ENCODE measurements at regions not wholly inside any gene's neighbourhood (a gene's known extent, or its start where the extent isn't known, plus 50 kb on each side); places are given as distances from the start of the nearest gene placed in this dataset.

DNA sequence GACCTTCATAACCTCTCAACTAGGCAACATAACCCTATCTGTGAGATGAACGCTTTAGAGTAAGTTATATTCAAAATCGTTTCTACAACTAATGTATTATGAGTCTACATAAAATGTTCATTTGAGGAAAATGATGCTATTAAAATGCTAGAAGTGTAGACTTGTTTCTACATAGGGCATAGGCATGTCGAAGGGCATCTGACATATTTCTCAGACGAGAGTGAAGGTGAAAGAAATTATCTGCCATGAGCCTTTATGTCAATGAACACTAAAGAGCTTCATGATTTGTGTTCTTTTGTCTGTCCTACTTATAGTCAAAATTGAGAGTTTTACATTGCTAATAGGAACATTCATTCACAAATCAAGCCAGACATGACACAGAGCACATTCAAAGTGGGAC lies 811.8 kb downstream of the RAB28 start:
- no peaks in the 10 kb centered on the region for H3K36me3 ChIP-seq (ENCODE audit: control insufficient read depth, insufficient read depth, low read length)
- ChIA-PET CTCF (no interaction called here), POLR2A (no interaction called here)
- no TSS peak for BruUV-seq (replicated peaks)
- no peaks in the 10 kb centered on the region for H3K4me1 Mint-ChIP-seq (ENCODE audit: low read depth, unreplicated experiment)
- no peak overlapping the region for H3K27ac Mint-ChIP-seq (ENCODE audit: unreplicated experiment)
- no peak for DNase-seq
- no peaks in the 10 kb centered on the region for H3K27me3 ChIP-seq (replicated peaks; ENCODE audit: control insufficient read depth, insufficient read depth, low read length)
- H3K4me3 ChIP-seq (ENCODE audit: low read depth, low read length), result no peak overlapping the region
- intact Hi-C loops (cut with micrococcal nuclease; ENCODE audit: unreplicated experiment), result no loop called here
- H3K4me3 Mint-ChIP-seq (ENCODE audit: unreplicated experiment), result no peak overlapping the region
- H3K9me3 Mint-ChIP-seq (ENCODE audit: unreplicated experiment), result no peaks in the 10 kb centered on the region
- no peaks in the 10 kb centered on the region for H3K36me3 Mint-ChIP-seq (ENCODE audit: insufficient read depth, unreplicated experiment)
- peaks cover 2% of the 10 kb centered on the region for H3K27me3 Mint-ChIP-seq (ENCODE audit: insufficient read depth, unreplicated experiment)
- TF ChIP-seq, protein P1, sequence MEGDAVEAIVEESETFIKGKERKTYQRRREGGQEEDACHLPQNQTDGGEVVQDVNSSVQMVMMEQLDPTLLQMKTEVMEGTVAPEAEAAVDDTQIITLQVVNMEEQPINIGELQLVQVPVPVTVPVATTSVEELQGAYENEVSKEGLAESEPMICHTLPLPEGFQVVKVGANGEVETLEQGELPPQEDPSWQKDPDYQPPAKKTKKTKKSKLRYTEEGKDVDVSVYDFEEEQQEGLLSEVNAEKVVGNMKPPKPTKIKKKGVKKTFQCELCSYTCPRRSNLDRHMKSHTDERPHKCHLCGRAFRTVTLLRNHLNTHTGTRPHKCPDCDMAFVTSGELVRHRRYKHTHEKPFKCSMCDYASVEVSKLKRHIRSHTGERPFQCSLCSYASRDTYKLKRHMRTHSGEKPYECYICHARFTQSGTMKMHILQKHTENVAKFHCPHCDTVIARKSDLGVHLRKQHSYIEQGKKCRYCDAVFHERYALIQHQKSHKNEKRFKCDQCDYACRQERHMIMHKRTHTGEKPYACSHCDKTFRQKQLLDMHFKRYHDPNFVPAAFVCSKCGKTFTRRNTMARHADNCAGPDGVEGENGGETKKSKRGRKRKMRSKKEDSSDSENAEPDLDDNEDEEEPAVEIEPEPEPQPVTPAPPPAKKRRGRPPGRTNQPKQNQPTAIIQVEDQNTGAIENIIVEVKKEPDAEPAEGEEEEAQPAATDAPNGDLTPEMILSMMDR (IDR thresholded peaks at IDR 0.05; ENCODE audit: insufficient read depth in 1 of 2, low read depth in 1 of 2, low read length in 1 of 2, severe bottlenecking in 1 of 2, unreplicated experiment in 1 of 2), result no peak
- H3K4me1 ChIP-seq, result no peaks in the 10 kb centered on the region
- no peaks in the 10 kb centered on the region; the same call in 1 of the 2 replicates for H3K9me3 ChIP-seq

DNA sequence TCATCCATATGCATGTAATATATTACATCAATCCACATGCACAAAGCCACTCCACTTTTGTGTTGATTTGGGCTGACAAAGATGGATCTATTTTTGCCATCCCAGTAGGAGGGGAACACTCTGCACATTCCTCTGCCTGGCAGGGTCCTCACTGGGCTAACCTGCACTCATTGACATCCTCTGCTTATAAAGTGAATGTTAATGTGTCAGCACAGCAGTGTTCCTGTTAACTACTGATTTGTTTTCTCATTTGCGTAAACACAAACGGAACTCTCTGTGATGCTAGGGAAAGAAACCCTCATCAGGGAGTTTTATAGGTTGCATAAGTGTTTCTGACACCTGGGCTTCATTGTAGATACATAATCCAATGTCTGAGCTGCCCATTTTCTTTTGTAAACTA lies 826.0 kb downstream of the RAB28 start:
- Histone ChIP-seq H3K36me3 (ENCODE audit: control insufficient read depth, insufficient read depth, low read length) (no peaks in the 10 kb centered on the region), H3K4me3 (ENCODE audit: low read depth, low read length) (no peak overlapping the region), H3K27me3 (replicated peaks; ENCODE audit: control insufficient read depth, insufficient read depth, low read length) (no peaks in the 10 kb centered on the region), H3K9me3 (no peaks in the 10 kb centered on the region), H3K4me1 (no peaks in the 10 kb centered on the region)
- TF ChIP-seq, protein P1 (IDR thresholded peaks at IDR 0.05; ENCODE audit: insufficient read depth in 1 of 2, low read depth in 1 of 2, low read length in 1 of 2, severe bottlenecking in 1 of 2, unreplicated experiment in 1 of 2), result no peak
- no TSS peak for BruUV-seq (replicated peaks)
- H3K9me3 Mint-ChIP-seq (ENCODE audit: unreplicated experiment), result no peaks in the 10 kb centered on the region
- intact Hi-C loops (cut with micrococcal nuclease; ENCODE audit: unreplicated experiment), result no loop called here
- H3K4me1 Mint-ChIP-seq (ENCODE audit: low read depth, unreplicated experiment), result no peaks in the 10 kb centered on the region
- H3K27ac Mint-ChIP-seq (ENCODE audit: unreplicated experiment), result no peak overlapping the region
- no peak overlapping the region for H3K4me3 Mint-ChIP-seq (ENCODE audit: unreplicated experiment)
- no peak for DNase-seq
- POLR2A ChIA-PET, result no interaction called here
- CTCF ChIA-PET, result no interaction called here
- H3K27me3 Mint-ChIP-seq (ENCODE audit: insufficient read depth, unreplicated experiment), result no peaks in the 10 kb centered on the region
- no peaks in the 10 kb centered on the region for H3K36me3 Mint-ChIP-seq (ENCODE audit: insufficient read depth, unreplicated experiment)

DNA sequence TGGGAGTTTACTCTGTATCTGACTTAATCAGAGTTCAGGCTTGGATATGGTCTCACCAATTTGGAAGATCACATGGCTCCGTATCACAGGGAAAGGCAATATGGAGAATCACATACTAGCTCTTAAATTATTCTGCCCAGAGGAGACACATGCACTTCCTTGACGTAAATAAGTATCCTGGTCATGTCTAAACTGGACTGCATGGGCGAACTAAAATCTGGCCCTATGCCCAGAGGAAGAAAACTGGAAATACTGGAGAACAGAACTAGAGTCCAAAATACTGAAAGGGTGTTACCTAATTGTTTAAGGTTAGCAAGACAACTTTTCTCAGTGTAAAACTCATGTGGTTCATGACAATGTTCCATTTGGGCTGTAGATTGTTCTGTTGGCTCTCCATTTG lies 832.3 kb downstream of the RAB28 start:
- Histone ChIP-seq H3K4me3 (ENCODE audit: low read depth, low read length) (no peak overlapping the region), H3K9me3 (no peaks in the 10 kb centered on the region), H3K36me3 (ENCODE audit: control insufficient read depth, insufficient read depth, low read length) (no peaks in the 10 kb centered on the region), H3K27me3 (replicated peaks; ENCODE audit: control insufficient read depth, insufficient read depth, low read length) (no peaks in the 10 kb centered on the region), H3K4me1 (no peaks in the 10 kb centered on the region)
- no peaks in the 10 kb centered on the region for H3K36me3 Mint-ChIP-seq (ENCODE audit: insufficient read depth, unreplicated experiment)
- H3K4me3 Mint-ChIP-seq (ENCODE audit: unreplicated experiment), result no peak overlapping the region
- ChIA-PET CTCF (no interaction called here), POLR2A (no interaction called here)
- no peak for DNase-seq
- TF ChIP-seq, protein P1 (IDR thresholded peaks at IDR 0.05; ENCODE audit: insufficient read depth in 1 of 2, low read depth in 1 of 2, low read length in 1 of 2, severe bottlenecking in 1 of 2, unreplicated experiment in 1 of 2), result no peak
- H3K27me3 Mint-ChIP-seq (ENCODE audit: insufficient read depth, unreplicated experiment), result no peaks in the 10 kb centered on the region
- intact Hi-C loops (cut with micrococcal nuclease; ENCODE audit: unreplicated experiment), result no loop called here
- H3K9me3 Mint-ChIP-seq (ENCODE audit: unreplicated experiment), result no peaks in the 10 kb centered on the region
- H3K4me1 Mint-ChIP-seq (ENCODE audit: low read depth, unreplicated experiment), result no peaks in the 10 kb centered on the region
- no TSS peak for BruUV-seq (replicated peaks)
- no peak overlapping the region for H3K27ac Mint-ChIP-seq (ENCODE audit: unreplicated experiment)

Data from Caco-2 (cell line).